IPS DF 19.7 (cell line): ENCODE measurements at regions not wholly inside any gene's neighbourhood (a gene's known extent, or its start where the extent isn't known, plus 50 kb on each side); places are given as distances from the start of the nearest gene placed in this dataset.

ENCODE experiments used
- DNase-seq: peaks from one replicate; pipeline ENCODE4 v3.0.0-alpha.2; 2013; ENCODE audit warnings: low read depth, low spot score

GRCh38 chr3:68467465-68467864 is 464.9 kb downstream of the TAFA4 start:
- peak; percentile 28 for DNase-seq

GRCh38 chr3:68458581-68458980 is 473.8 kb downstream of the TAFA4 start:
- DNase-seq = no peak

GRCh38 chr3:68448510-68449383 is 483.6 kb downstream of the TAFA4 start:
- DNase-seq = no peak

GRCh38 chr3:68447885-68448284 is 484.5 kb downstream of the TAFA4 start:
- DNase-seq = peak; percentile 12

GRCh38 chr3:68441054-68441453 is 491.3 kb downstream of the TAFA4 start:
- DNase-seq = no peak

- no peak for DNase-seq
These were observed 495.5 kb downstream of the TAFA4 start for GRCh38 chr3:68436619-68437401.

- DNase-seq = no peak
These were observed 503.9 kb downstream of the TAFA4 start for GRCh38 chr3:68428495-68428894.

GRCh38 chr3:68424796-68425460 is 507.4 kb downstream of the TAFA4 start:
- DNase-seq = no peak

GRCh38 chr3:68408626-68409025 is 523.7 kb downstream of the TAFA4 start:
- DNase-seq = no peak

GRCh38 chr3:68403741-68404140 is 528.6 kb downstream of the TAFA4 start:
- no peak for DNase-seq

- no peak for DNase-seq
These were observed 530.0 kb downstream of the TAFA4 start for GRCh38 chr3:68402235-68402918.

GRCh38 chr3:68378631-68379030 is 553.7 kb downstream of the TAFA4 start:
- DNase-seq = no peak

GRCh38 chr3:68373727-68374126 is 558.6 kb downstream of the TAFA4 start:
- DNase-seq = no peak

- DNase-seq = no peak
These were observed 568.6 kb downstream of the TAFA4 start for GRCh38 chr3:68363796-68364195.

- DNase-seq = no peak
These were observed 571.9 kb downstream of the TAFA4 start for GRCh38 chr3:68360492-68360891.

GRCh38 chr3:68345781-68346180 is 586.6 kb downstream of the TAFA4 start:
- no peak for DNase-seq

- DNase-seq = no peak
These were observed 589.9 kb downstream of the TAFA4 start for GRCh38 chr3:68342426-68342825.

GRCh38 chr3:68336042-68336441 is 596.3 kb downstream of the TAFA4 start:
- DNase-seq = no peak

GRCh38 chr3:68334367-68334986 is 597.9 kb downstream of the TAFA4 start:
- DNase-seq = no peak

GRCh38 chr3:68328049-68328448 is 604.3 kb downstream of the TAFA4 start:
- no peak for DNase-seq

GRCh38 chr3:68315964-68316363 is 616.4 kb downstream of the TAFA4 start:
- no peak for DNase-seq
